Gastroesophageal sphincter (tissue), 4 donors: ENCODE measurements at regions not wholly inside any gene's neighbourhood (a gene's known extent, or its start where the extent isn't known, plus 50 kb on each side); places are given as distances from the start of the nearest gene placed in this dataset.

Experiments
- ATAC-seq: fragments of 150-250 bp; one replicate; pipeline ENCODE4 v1.9.1; 2016; ENCODE audit warnings: mild to moderate bottlenecking, moderate library complexity
- H3K27ac ChIP-seq, 4 donors: fragments of 200-600 bp; sonication (generic) in 3 of 4; 1 replicate in 3 of 4; 2 replicates in 1 of 4; pipeline ENCODE4 v1.5.1; 2016 to 2019
- H3K27me3 ChIP-seq: fragments of 200-600 bp; sonication (generic); one replicate; pipeline ENCODE4 v1.5.1; 2019
- H3K36me3 ChIP-seq, 2 donors: fragments of 200-600 bp; sonication (generic); one replicate each; pipeline ENCODE4 v1.5.1; 2019; ENCODE audit warnings: control low read depth in 1 of 2
- H3K4me1 ChIP-seq, 3 donors: fragments of 200-600 bp; sonication (generic); 1 replicate in 2 of 3; 2 replicates in 1 of 3; pipeline ENCODE4 v1.5.1; 2016 to 2019; ENCODE audit warnings: control low read depth in 2 of 3
- H3K4me3 ChIP-seq, 2 donors: fragments of 200-600 bp; sonication (generic); one replicate each; pipeline ENCODE4 v1.5.1; 2019; ENCODE audit warnings: mild to moderate bottlenecking in 1 of 2, moderate library complexity in 1 of 2
- H3K9me3 ChIP-seq, 3 donors: fragments of 200-600 bp; sonication (generic); one replicate each; pipeline ENCODE4 v1.5.1; 2017 to 2019; ENCODE audit warnings: control low read depth in 2 of 3
- CTCF ChIP-seq, 4 experiments: fragments of 200-600 bp in 2 of 4; fragments of 450-650 bp in 2 of 4; sonication (generic) in 1 of 4; IDR thresholded peaks; one replicate each; pipeline ENCODE4 v1.5.1; 2017 to 2019; ENCODE audit warnings: antibody characterized with exemption in 4 of 4, mild to moderate bottlenecking in 2 of 4, moderate library complexity in 2 of 4
- EP300 ChIP-seq: sonication (generic); formaldehyde crosslinking; IDR thresholded peaks from one replicate; pipeline ENCODE4 v1.6.1; 2017; ENCODE audit warnings: antibody characterized with exemption, mild to moderate bottlenecking
- POLR2A ChIP-seq, 2 donors: fragments of 450-650 bp; IDR thresholded peaks; one replicate each; pipeline ENCODE4 v1.6.1; 2017; ENCODE audit warnings: antibody characterized with exemption in 2 of 2, mild to moderate bottlenecking in 2 of 2, moderate library complexity in 1 of 2
- POLR2AphosphoS5 ChIP-seq: sonication (generic); formaldehyde crosslinking; IDR thresholded peaks from one replicate; pipeline ENCODE4 v1.6.1; 2017; ENCODE audit warnings: antibody characterized with exemption
- WGBS, 2 donors: methylation state at CpG; one replicate each; pipeline ENCODE4 v1.1.5; 2018; ENCODE audit warnings: low coverage in 1 of 2; 5-methylcytosine and 5-hydroxymethylcytosine counted together

DNA sequence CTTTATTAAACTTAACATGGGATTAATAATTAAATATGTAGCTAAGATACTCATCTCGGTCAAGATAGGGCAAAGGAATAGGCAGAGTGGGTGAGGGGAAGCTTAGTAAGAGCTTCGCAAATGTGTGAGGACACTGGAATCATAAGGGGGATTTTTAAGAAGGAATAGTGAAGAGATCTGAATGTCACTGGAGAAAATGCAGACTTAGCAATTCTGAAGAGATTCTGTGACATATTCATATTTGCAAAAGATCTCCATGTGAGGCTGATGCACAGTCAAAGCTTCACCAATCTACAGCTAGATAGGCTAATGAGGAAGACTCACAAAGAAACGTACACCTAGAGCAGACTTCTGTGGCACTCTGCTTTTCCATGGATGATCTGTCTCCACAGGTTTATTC lies 1202.8 kb upstream of the CDH6 start:
- no peak for ATAC-seq
- 70 to 77% methylated on average over 2 to 3 of the region's 3 CpGs for WGBS, 2 donors
- Histone ChIP-seq H3K27me3 (no peaks in the 10 kb centered on the region), H3K9me3 (no peaks in the 10 kb centered on the region), H3K4me1 (no peaks in the 10 kb centered on the region), H3K36me3 (no peaks in the 10 kb centered on the region), H3K4me3 (no peak overlapping the region), H3K27ac (no peak overlapping the region)
- no peak for TF ChIP-seq CTCF (IDR thresholded peaks at IDR 0.05)
- TF ChIP-seq POLR2A (IDR thresholded peaks at IDR 0.05): no peak
- TF ChIP-seq EP300: no peak
- TF ChIP-seq POLR2AphosphoS5: no peak

GRCh38 chr5:29984156-29984540 lies 1209.3 kb upstream of the CDH6 start:
- WGBS, 2 donors: 71 to 86% methylated on average over 1 of the region's 1 CpG
- no peak for TF ChIP-seq POLR2AphosphoS5
- TF ChIP-seq POLR2A (IDR thresholded peaks at IDR 0.05): no peak
- H3K4me1 ChIP-seq: no peaks in the 10 kb centered on the region
- ATAC-seq: no peak
- no peak overlapping the region for H3K27ac ChIP-seq
- no peak overlapping the region for H3K4me3 ChIP-seq
- no peaks in the 10 kb centered on the region for H3K9me3 ChIP-seq
- H3K27me3 ChIP-seq: no peaks in the 10 kb centered on the region
- H3K36me3 ChIP-seq: no peaks in the 10 kb centered on the region

DNA sequence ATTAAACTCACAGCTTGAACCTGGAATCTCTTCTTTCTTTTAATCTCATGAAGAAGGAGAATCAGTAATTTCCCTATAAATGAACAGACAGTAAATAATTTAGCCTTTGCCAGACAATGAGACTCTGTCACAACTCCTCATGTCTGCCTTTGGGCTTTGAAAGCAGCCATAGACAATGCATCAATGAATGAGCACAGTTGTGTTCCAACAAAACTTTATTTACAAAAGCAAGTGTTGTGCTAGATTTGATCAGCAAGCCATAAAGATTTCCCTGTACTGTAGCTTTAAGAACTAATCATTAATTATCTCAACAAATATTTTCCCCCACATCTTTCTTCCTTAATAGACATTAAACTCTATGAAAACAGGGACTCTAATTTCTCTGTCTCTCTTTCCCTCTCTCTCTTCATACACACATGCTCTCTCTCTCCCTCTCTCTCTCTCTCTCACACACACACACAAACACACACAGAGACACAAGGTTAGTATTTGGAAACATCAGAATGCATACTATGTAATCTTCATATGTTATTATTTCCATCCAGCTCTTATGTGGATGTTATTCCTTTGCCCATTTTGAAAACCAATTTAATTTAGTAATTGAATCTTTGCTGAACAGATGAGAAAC lies 1209.8 kb upstream of the CDH6 start:
- no peak for TF ChIP-seq POLR2AphosphoS5
- TF ChIP-seq EP300: no peak
- TF ChIP-seq POLR2A (IDR thresholded peaks at IDR 0.05): no peak
- TF ChIP-seq CTCF (IDR thresholded peaks at IDR 0.05): no peak
- ATAC-seq: no peak
- Histone ChIP-seq H3K27me3 (no peaks in the 10 kb centered on the region), H3K27ac (no peak overlapping the region), H3K4me3 (no peak overlapping the region), H3K4me1 (no peaks in the 10 kb centered on the region), H3K36me3 (no peaks in the 10 kb centered on the region), H3K9me3 (no peaks in the 10 kb centered on the region)

GRCh38 chr5:29982457-29982856 lies 1211.0 kb upstream of the CDH6 start:
- Histone ChIP-seq H3K4me3 (no peak overlapping the region), H3K9me3 (no peaks in the 10 kb centered on the region), H3K4me1 (no peaks in the 10 kb centered on the region), H3K27me3 (no peaks in the 10 kb centered on the region), H3K27ac (no peak overlapping the region), H3K36me3 (no peaks in the 10 kb centered on the region)
- TF ChIP-seq EP300 (no peak), CTCF (IDR thresholded peaks at IDR 0.05) (no peak), POLR2A (IDR thresholded peaks at IDR 0.05) (no peak), POLR2AphosphoS5 (no peak)
- 77 to 88% methylated on average over 1 of the region's 1 CpG for WGBS, 2 donors
- ATAC-seq: no peak

DNA sequence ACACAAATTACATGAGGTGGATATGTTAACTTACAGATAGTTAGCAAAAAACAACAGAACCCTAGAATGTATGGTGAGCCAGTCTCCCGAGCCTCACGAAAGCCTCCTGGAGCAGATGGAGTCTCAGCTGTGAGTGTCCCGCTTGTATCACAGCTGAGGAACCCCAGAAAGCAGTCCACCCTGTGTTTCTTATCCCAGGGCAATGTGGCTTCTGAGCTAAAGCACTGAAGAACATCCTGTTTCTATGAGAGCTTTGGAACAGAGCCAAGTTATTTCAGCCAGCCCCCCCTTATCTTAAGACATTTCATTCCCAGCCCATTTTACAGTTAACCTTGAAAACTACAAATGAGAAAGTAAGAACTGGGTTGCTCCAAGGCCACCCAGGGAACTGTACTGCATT lies 1220.9 kb upstream of the CDH6 start:
- Histone ChIP-seq H3K4me3 (no peak overlapping the region), H3K36me3 (no peaks in the 10 kb centered on the region), H3K27ac (no peak overlapping the region), H3K27me3 (no peaks in the 10 kb centered on the region), H3K9me3 (no peaks in the 10 kb centered on the region), H3K4me1 (no peaks in the 10 kb centered on the region)
- TF ChIP-seq POLR2AphosphoS5 (no peak), EP300 (no peak), POLR2A (IDR thresholded peaks at IDR 0.05) (no peak), CTCF (IDR thresholded peaks at IDR 0.05) (no peak)
- 30 to 81% methylated on average over 2 to 3 of the region's 3 CpGs for WGBS, 2 donors
- ATAC-seq: no peak
